GM12878 (cell line): ENCODE measurements at regions not wholly inside any gene's neighbourhood (a gene's known extent, or its start where the extent isn't known, plus 50 kb on each side); places are given as distances from the start of the nearest gene placed in this dataset.

Experiments used
- ATAC-seq: fragments of 200-7000 bp; cut with Tn5 transposase; 3 replicates; pipeline ENCODE4 v1.9.1; 2020; ENCODE audit warnings: mild to moderate bottlenecking, moderate library complexity
- BruUV-seq: library from RNA; stranded (reverse); fragments of 400-500 nt; replicated peaks from 2 replicates; lab custom pipeline; 2021; lab: Mats Ljungman, UMichigan
- CTCF ChIA-PET: fragments of 300-600 bp; sonication (Branson Sonifier 250); formaldehyde crosslinking; extraction: SDS; loops from one replicate; lab custom pipeline; 2021; ENCODE audit warnings: inconsistent platforms; lab: Yijun Ruan, JAX
- POLR2A ChIA-PET: fragments of 350-600 bp; formaldehyde crosslinking; extraction: SDS; loops from one replicate; lab custom pipeline; 2021; ENCODE audit warnings: inconsistent platforms; lab: Charles Lee
- RAD21 ChIA-PET: fragments of 300-600 bp; sonication (Branson Sonifier 250); formaldehyde crosslinking; loops from one replicate; lab custom pipeline; 2023; ENCODE audit warnings: antibody characterized with exemption; ENCODE audit not compliant: unreplicated experiment; lab: Charles Lee
- SMC1A ChIA-PET: fragments of 300-600 bp; sonication (Branson Sonifier 250); formaldehyde crosslinking; loops from one replicate; lab custom pipeline; 2023; ENCODE audit not compliant: unreplicated experiment, uncharacterized antibody; lab: Charles Lee
- DNase-seq: peaks from one replicate; pipeline ENCODE4 v3.0.0-alpha.2; 2011; ENCODE audit warnings: low read depth, low spot score
- FAIRE-seq: peaks from 3 replicates; lab custom pipeline; 2011; peaks lifted over from hg19 to GRCh38; lab: Jason Lieb, UNC
- H2AFZ ChIP-seq: 2 replicates; pipeline ENCODE4 v1.6.0; 2011; ENCODE audit warnings: low read depth, low read length, control low read depth; ENCODE audit not compliant: control insufficient read depth
- H3K27ac ChIP-seq: 2 replicates; pipeline ENCODE4 v1.5.1; 2011; ENCODE audit warnings: control low read depth; ENCODE audit not compliant: control insufficient read depth, insufficient read depth
- H3K27me3 ChIP-seq, 2 experiments: replicated peaks in 1 of 2; 2 replicates each; pipeline versions ENCODE4 v1.6.0 to v1.6.1; 2011; ENCODE audit warnings: low read length in 1 of 2; ENCODE audit not compliant: control insufficient read depth in 2 of 2, insufficient read depth in 2 of 2
- H3K36me3 ChIP-seq, 2 experiments: 2 replicates each; pipeline ENCODE4 v1.5.1; 2011; ENCODE audit warnings: low read length in 1 of 2; ENCODE audit not compliant: control insufficient read depth in 2 of 2, insufficient read depth in 2 of 2
- H3K4me1 ChIP-seq: 2 replicates; pipeline ENCODE4 v1.6.1; 2011; ENCODE audit warnings: mild to moderate bottlenecking, low read length, moderate library complexity, mixed read lengths; ENCODE audit not compliant: control insufficient read depth, insufficient read depth
- H3K4me2 ChIP-seq: 2 replicates; pipeline ENCODE4 v1.6.0; 2011; ENCODE audit warnings: control low read depth; ENCODE audit not compliant: control insufficient read depth, insufficient read depth
- H3K4me3 ChIP-seq: fragments of 200-600 bp; sonication (generic); 2 replicates; pipeline ENCODE4 v1.5.1; 2016
- H3K79me2 ChIP-seq: 2 replicates; pipeline ENCODE4 v1.6.0; 2011; ENCODE audit warnings: low read length; ENCODE audit not compliant: control insufficient read depth, insufficient read depth
- H3K9ac ChIP-seq: 2 replicates; pipeline ENCODE4 v1.8.0; 2011; ENCODE audit warnings: low read length, control low read depth, mixed read lengths; ENCODE audit not compliant: control insufficient read depth, insufficient read depth
- H3K9me3 ChIP-seq: replicated peaks from 3 replicates; pipeline ENCODE4 v1.5.1; 2011; ENCODE audit warnings: mild to moderate bottlenecking, low read length; ENCODE audit not compliant: control insufficient read depth, insufficient read depth
- H4K20me1 ChIP-seq: 2 replicates; pipeline ENCODE4 v1.6.0; 2011; ENCODE audit not compliant: control insufficient read depth, insufficient read depth
- CHD4 ChIP-seq: fragments of 200-600 bp; sonication (generic); IDR thresholded peaks from 2 replicates; pipeline ENCODE4 v1.6.1; 2016; ENCODE audit warnings: mild to moderate bottlenecking
- EGR1 ChIP-seq, 2 experiments: IDR thresholded peaks; 1 replicate in 1 of 2; 2 replicates in 1 of 2; pipeline ENCODE4 v1.6.1; 2011 to 2012; ENCODE audit warnings: low read depth in 2 of 2, low read length in 2 of 2, borderline replicate concordance in 1 of 2, mild to moderate bottlenecking in 1 of 2, moderate library complexity in 1 of 2
- GATAD2B ChIP-seq: fragments of 450-650 bp; conservative IDR thresholded peaks from 2 replicates; pipeline ENCODE4 v1.6.1; 2017; ENCODE audit warnings: low read depth, mild to moderate bottlenecking, moderate library complexity
- JUND ChIP-seq: IDR thresholded peaks from 2 replicates; pipeline ENCODE4 v1.6.1; 2012; ENCODE audit warnings: low read depth, mild to moderate bottlenecking, low read length, improper control_type of control experiment, moderate library complexity
- PKNOX1 ChIP-seq: fragments of 450-650 bp; IDR thresholded peaks from 2 replicates; pipeline ENCODE4 v1.6.1; 2016; ENCODE audit warnings: mild to moderate bottlenecking
- RB1 ChIP-seq: fragments of 450-650 bp; formaldehyde crosslinking; IDR thresholded peaks from 2 replicates; pipeline ENCODE4 v1.6.1; 2017; ENCODE audit warnings: mild to moderate bottlenecking, borderline replicate concordance
- RBBP5 ChIP-seq: fragments of 200-600 bp; sonication (generic); conservative IDR thresholded peaks from 2 replicates; pipeline ENCODE4 v1.6.1; 2016
- RCOR1 ChIP-seq: conservative IDR thresholded peaks from 2 replicates; pipeline ENCODE4 v1.6.1; 2012; ENCODE audit warnings: low read depth, low read length, improper control_type of control experiment
- REST ChIP-seq: IDR thresholded peaks from 2 replicates; pipeline ENCODE4 v1.6.1; 2012; ENCODE audit warnings: mild to moderate bottlenecking, low read depth, low read length
- SMC3 ChIP-seq: IDR thresholded peaks from 2 replicates; pipeline ENCODE4 v1.6.1; 2011; ENCODE audit warnings: low read length, improper control_type of control experiment, borderline replicate concordance
- SP1 ChIP-seq: IDR thresholded peaks from one replicate; pipeline ENCODE4 v1.6.1; 2011; ENCODE audit warnings: low read depth, low read length
- ZNF24 ChIP-seq: fragments of 450-650 bp; IDR thresholded peaks from 2 replicates; pipeline ENCODE4 v1.6.1; 2017; ENCODE audit warnings: antibody characterized with exemption, mild to moderate bottlenecking
- ZNF622 ChIP-seq: fragments of 450-650 bp; IDR thresholded peaks from 2 replicates; pipeline ENCODE4 v1.6.1; 2017; ENCODE audit warnings: mild to moderate bottlenecking, inconsistent platforms
- ZSCAN29 ChIP-seq: fragments of 450-650 bp; IDR thresholded peaks from 2 replicates; pipeline ENCODE4 v1.6.1; 2017; ENCODE audit warnings: mild to moderate bottlenecking, moderate library complexity
- WGBS: methylation state at CpG from one replicate; pipeline ENCODE4 v1.1.6; 2016; ENCODE audit warnings: low lambda C conversion rate; ENCODE audit not compliant: insufficient replicate concordance, insufficient coverage; ENCODE audit errors: missing lambda C conversion rate; 5-methylcytosine and 5-hydroxymethylcytosine counted together
- in situ Hi-C: fragments of 300-500 bp; cut with MboI; formaldehyde crosslinking; loops from 9 replicates; pipeline ENCODE4 v1.14.3; 2018; ENCODE audit warnings: mixed read lengths
- intact Hi-C: fragments of 100-400 bp; cut with micrococcal nuclease; formaldehyde crosslinking; loops from one replicate; pipeline ENCODE4 v1.14.2; 2022; ENCODE audit not compliant: unreplicated experiment

GRCh38 chr22:27231266-27231665 is 570.3 kb downstream of the MN1 start:
- RAD21 ChIA-PET: no interaction called here
- Histone ChIP-seq H3K27me3 (no peaks in the 10 kb centered on the region), H3K27ac (no peak overlapping the region), H3K9ac (no peak overlapping the region), H3K9me3 (no peaks in the 10 kb centered on the region), H3K4me1 (no peaks in the 10 kb centered on the region), H3K36me3 (no peaks in the 10 kb centered on the region), H2AFZ (no peak overlapping the region), H3K4me2 (no peak overlapping the region), H3K79me2 (no peaks in the 10 kb centered on the region), H4K20me1 (no peaks in the 10 kb centered on the region), H3K4me3 (no peak overlapping the region)
- in situ Hi-C loops (no loop called here), intact Hi-C loops (no loop called here)
- CTCF ChIA-PET: interaction anchor here (0.7 kb wide), 1 partner anchor 18 kb away, joined by 3 read pairs; no protein-coding TSS in a partner anchor
- TF ChIP-seq SMC3 (no peak), ZNF622 (no peak), ZNF24 (no peak), GATAD2B (no peak), PKNOX1 (no peak), CHD4 (no peak), RB1 (no peak), RBBP5 (no peak)
- no TSS peak for BruUV-seq
- FAIRE-seq (no peak), ATAC-seq (no peak), DNase-seq (no peak)
- SMC1A ChIA-PET: no interaction called here
- WGBS: 41% methylated on average over 5 of the region's 5 CpGs
- POLR2A ChIA-PET: no interaction called here

- 42% methylated on average over 8 of the region's 8 CpGs for WGBS
- no peak overlapping the region for H3K9ac ChIP-seq
- H3K36me3 ChIP-seq: no peaks in the 10 kb centered on the region
- no peaks in the 10 kb centered on the region for H3K27me3 ChIP-seq
- no peak overlapping the region for H3K27ac ChIP-seq
- in situ Hi-C loops (no loop called here), intact Hi-C loops (no loop called here)
- no peak overlapping the region for H3K4me3 ChIP-seq
- no peaks in the 10 kb centered on the region for H3K9me3 ChIP-seq
- FAIRE-seq (no peak), DNase-seq (no peak), ATAC-seq (no peak)
- no peak overlapping the region for H3K4me2 ChIP-seq
- H2AFZ ChIP-seq: no peak overlapping the region
- POLR2A ChIA-PET: no interaction called here
- CTCF ChIA-PET: no interaction called here
- RAD21 ChIA-PET: no interaction called here
- H3K79me2 ChIP-seq: no peaks in the 10 kb centered on the region
- H3K4me1 ChIP-seq: no peaks in the 10 kb centered on the region
- H4K20me1 ChIP-seq: no peaks in the 10 kb centered on the region
- BruUV-seq: no TSS peak
- TF ChIP-seq SP1 (no peak), JUND (no peak), RCOR1 (no peak), ZSCAN29 (no peak), REST (no peak), EGR1 (IDR thresholded peaks at IDR 0.05; ENCODE audit: borderline replicate concordance in 1 of 2, low read depth in 2 of 2, low read length in 2 of 2) (no peak)
- SMC1A ChIA-PET: no interaction called here
Observed at GRCh38 chr22:27232077-27232476, 569.5 kb downstream of the MN1 start.
